Osteoblast (primary cell): ENCODE measurements at regions not wholly inside any gene's neighbourhood (a gene's known extent, or its start where the extent isn't known, plus 50 kb on each side); places are given as distances from the start of the nearest gene placed in this dataset.
A peak's percentile ranks its signal among the peaks of the same experiment; 100 is the strongest.

Source experiments
- DNase-seq: peaks from one replicate; pipeline ENCODE4 v3.0.0; 2011; ENCODE audit warnings: low spot score, mixed read lengths; ENCODE audit not compliant: insufficient read length; ENCODE audit errors: missing footprints
- H2AFZ ChIP-seq: 2 replicates; pipeline ENCODE4 v1.6.0; 2011; ENCODE audit warnings: mild to moderate bottlenecking, low read length
- H3K27ac ChIP-seq: 2 replicates; pipeline ENCODE4 v1.5.1; 2011; ENCODE audit warnings: mild to moderate bottlenecking, low read depth, low read length, moderate library complexity
- H3K27me3 ChIP-seq: 2 replicates; pipeline ENCODE4 v1.6.0; 2012; ENCODE audit warnings: mild to moderate bottlenecking, control low read depth, inconsistent platforms, low read length, moderate library complexity; ENCODE audit not compliant: insufficient read depth
- H3K36me3 ChIP-seq: 2 replicates; pipeline ENCODE4 v1.5.1; 2011; ENCODE audit warnings: mild to moderate bottlenecking, low read length, control low read depth, moderate library complexity; ENCODE audit not compliant: insufficient read depth
- H3K4me1 ChIP-seq: 2 replicates; pipeline ENCODE4 v1.5.1; 2011; ENCODE audit warnings: mild to moderate bottlenecking, low read length, control low read depth, moderate library complexity; ENCODE audit not compliant: insufficient read depth
- H3K4me2 ChIP-seq: 2 replicates; pipeline ENCODE4 v1.6.0; 2011; ENCODE audit warnings: mild to moderate bottlenecking, low read length; ENCODE audit not compliant: insufficient read depth
- H3K4me3 ChIP-seq: fragments of 200-600 bp; sonication (generic); 3 replicates; pipeline ENCODE4 v1.5.1; 2012; ENCODE audit warnings: mild to moderate bottlenecking, low read length, inconsistent platforms; ENCODE audit not compliant: insufficient read depth
- H3K79me2 ChIP-seq: 2 replicates; pipeline ENCODE4 v1.6.0; 2012; ENCODE audit warnings: mild to moderate bottlenecking, low read length, control low read depth, inconsistent platforms; ENCODE audit not compliant: insufficient read depth
- H3K9me3 ChIP-seq: 2 replicates; pipeline ENCODE4 v1.5.1; 2011; ENCODE audit warnings: low read depth, low read length, control low read depth
- H4K20me1 ChIP-seq: 2 replicates; pipeline ENCODE4 v1.6.0; 2012; ENCODE audit warnings: mild to moderate bottlenecking, low read length, control low read depth; ENCODE audit not compliant: insufficient read depth
- CTCF ChIP-seq: IDR thresholded peaks from 2 replicates; pipeline ENCODE4 v1.5.1; 2011; ENCODE audit warnings: mild to moderate bottlenecking, low read depth, low read length, moderate library complexity; ENCODE audit errors: extremely low read depth

- no peaks in the 10 kb centered on the region for H3K79me2 ChIP-seq
- no peak overlapping the region for H3K4me3 ChIP-seq
- no peaks in the 10 kb centered on the region for H3K36me3 ChIP-seq
- H3K27me3 ChIP-seq, result no peaks in the 10 kb centered on the region
- peaks cover 6% of the 10 kb centered on the region for H3K9me3 ChIP-seq
- DNase-seq, result no peak
- no peak overlapping the region for H3K27ac ChIP-seq
- no peak for TF ChIP-seq CTCF
- peaks cover 3% of the 10 kb centered on the region for H3K4me1 ChIP-seq
- no peak overlapping the region for H2AFZ ChIP-seq
- H4K20me1 ChIP-seq, result no peaks in the 10 kb centered on the region
- no peak overlapping the region for H3K4me2 ChIP-seq
Observed at GRCh38 chr12:90126125-90126524, 417.5 kb upstream of the ATP2B1 start.

- Histone ChIP-seq H3K79me2 (no peaks in the 10 kb centered on the region), H3K27me3 (no peaks in the 10 kb centered on the region), H3K36me3 (no peaks in the 10 kb centered on the region), H4K20me1 (no peaks in the 10 kb centered on the region), H3K27ac (no peak overlapping the region), H3K4me1 (peaks cover 3% of the 10 kb centered on the region), H2AFZ (no peak overlapping the region), H3K9me3 (peaks cover 9% of the 10 kb centered on the region), H3K4me3 (no peak overlapping the region), H3K4me2 (no peak overlapping the region)
- no peak for TF ChIP-seq CTCF
- no peak for DNase-seq
Observed at GRCh38 chr12:90124914-90125313, 416.3 kb upstream of the ATP2B1 start.

- peak overlapping the region; percentile 16 for H3K4me2 ChIP-seq
- H4K20me1 ChIP-seq, result no peaks in the 10 kb centered on the region
- H3K36me3 ChIP-seq, result no peaks in the 10 kb centered on the region
- H3K27ac ChIP-seq, result no peak overlapping the region
- no peak for TF ChIP-seq CTCF
- no peak overlapping the region for H3K4me3 ChIP-seq
- H3K9me3 ChIP-seq, result peaks cover 9% of the 10 kb centered on the region
- H3K4me1 ChIP-seq, result peaks cover 3% of the 10 kb centered on the region
- H3K79me2 ChIP-seq, result no peaks in the 10 kb centered on the region
- no peak overlapping the region for H2AFZ ChIP-seq
- no peaks in the 10 kb centered on the region for H3K27me3 ChIP-seq
- DNase-seq, result peak; percentile 66
Observed at GRCh38 chr12:90124289-90124688, 415.7 kb upstream of the ATP2B1 start.

GRCh38 chr12:90122681-90123080, 414.0 kb upstream of the ATP2B1 start:
- Histone ChIP-seq H3K27me3 (no peaks in the 10 kb centered on the region), H3K9me3 (peaks cover 9% of the 10 kb centered on the region), H3K4me3 (no peak overlapping the region), H2AFZ (no peak overlapping the region), H3K4me2 (no peak overlapping the region), H3K4me1 (peaks cover 3% of the 10 kb centered on the region), H3K36me3 (no peaks in the 10 kb centered on the region), H3K27ac (no peak overlapping the region), H3K79me2 (no peaks in the 10 kb centered on the region), H4K20me1 (no peaks in the 10 kb centered on the region)
- TF ChIP-seq CTCF, result no peak
- no peak for DNase-seq
